Fibroblast of lung (primary cell): ENCODE measurements at regions not wholly inside any gene's neighbourhood (a gene's known extent, or its start where the extent isn't known, plus 50 kb on each side); places are given as distances from the start of the nearest gene placed in this dataset.

ENCODE experiments used
- CTCF ChIP-seq, 2 donors: IDR thresholded peaks in 1 of 2; conservative IDR thresholded peaks in 1 of 2; 1 replicate in 1 of 2; 2 replicates in 1 of 2; pipeline ENCODE4 v1.5.1; 2011 to 2012; ENCODE audit warnings: low read length in 2 of 2, control low read depth in 1 of 2, inconsistent platforms in 1 of 2, low read depth in 1 of 2, mild to moderate bottlenecking in 1 of 2
- EZH2 ChIP-seq: IDR thresholded peaks from 2 replicates; pipeline ENCODE4 v1.5.1; 2012; ENCODE audit warnings: low read length, control low read depth, mild to moderate bottlenecking; ENCODE audit errors: missing control alignments

- no peak for TF ChIP-seq CTCF (conservative IDR thresholded peaks at IDR 0.05 in 1 of 2, IDR thresholded peaks at IDR 0.05 in 1 of 2; ENCODE audit: low read depth in 1 of 2, low read length in 2 of 2)
- TF ChIP-seq EZH2: no peak
Observed at GRCh38 chrX:44440006-44440405, 96.5 kb upstream of the EFHC2 start.
